Hematopoietic multipotent progenitor cell treated with erythropoietin and hydrocortisone succinate and interleukin-3 and kit ligand, for 6 days (in vitro differentiated cells): ENCODE measurements at regions not wholly inside any gene's neighbourhood (a gene's known extent, or its start where the extent isn't known, plus 50 kb on each side); places are given as distances from the start of the nearest gene placed in this dataset.
"Not testable (repeated sequence)": the region's sequence is repeated elsewhere in the genome, so short reads cannot be mapped to it uniquely, and the experiment has no call there.

Experiments
- DNase-seq: peaks from one replicate; pipeline ENCODE4 v3.0.0-alpha.2; 2015

GRCh38 chr4:14399848-14400247 lies 602.4 kb upstream of the CPEB2 start:
- no peak for DNase-seq

GRCh38 chr4:14400307-14400706 lies 602.0 kb upstream of the CPEB2 start:
- DNase-seq: peak; percentile 10

GRCh38 chr4:14403132-14403531 lies 599.1 kb upstream of the CPEB2 start:
- no peak for DNase-seq

- no peak for DNase-seq
Observed at GRCh38 chr4:14404730-14405129, 597.6 kb upstream of the CPEB2 start.

- DNase-seq: no peak
Observed at GRCh38 chr4:14410516-14410915, 591.8 kb upstream of the CPEB2 start.

GRCh38 chr4:14415146-14415545 lies 587.1 kb upstream of the CPEB2 start:
- DNase-seq: peak; percentile 20

- no peak for DNase-seq
Observed at GRCh38 chr4:14419516-14419915, 582.8 kb upstream of the CPEB2 start.

- DNase-seq: not testable (repeated sequence)
Observed at GRCh38 chr4:14426297-14426696, 576.0 kb upstream of the CPEB2 start.

- DNase-seq: no peak
Observed at GRCh38 chr4:14428125-14428524, 574.2 kb upstream of the CPEB2 start.

- no peak for DNase-seq
Observed at GRCh38 chr4:14431155-14432134, 570.8 kb upstream of the CPEB2 start.

GRCh38 chr4:14434483-14434882 lies 567.8 kb upstream of the CPEB2 start:
- DNase-seq: no peak

GRCh38 chr4:14434916-14435315 lies 567.4 kb upstream of the CPEB2 start:
- no peak for DNase-seq

- DNase-seq: no peak
Observed at GRCh38 chr4:14441561-14441960, 560.7 kb upstream of the CPEB2 start.

GRCh38 chr4:14445882-14446281 lies 556.4 kb upstream of the CPEB2 start:
- no peak for DNase-seq

GRCh38 chr4:14446311-14446710 lies 556.0 kb upstream of the CPEB2 start:
- DNase-seq: peak; percentile 2

GRCh38 chr4:14446904-14447303 lies 555.4 kb upstream of the CPEB2 start:
- DNase-seq: no peak

GRCh38 chr4:14449308-14449707 lies 553.0 kb upstream of the CPEB2 start:
- no peak for DNase-seq

GRCh38 chr4:14452001-14452400 lies 550.3 kb upstream of the CPEB2 start:
- DNase-seq: no peak

- DNase-seq: no peak
Observed at GRCh38 chr4:14452764-14453163, 549.5 kb upstream of the CPEB2 start.

GRCh38 chr4:14458463-14458862 lies 543.8 kb upstream of the CPEB2 start:
- DNase-seq: no peak

GRCh38 chr4:14465057-14465456 lies 537.2 kb upstream of the CPEB2 start:
- DNase-seq: no peak

- no peak for DNase-seq
Observed at GRCh38 chr4:14465507-14465906, 536.8 kb upstream of the CPEB2 start.

- no peak for DNase-seq
Observed at GRCh38 chr4:14478504-14478903, 523.8 kb upstream of the CPEB2 start.

GRCh38 chr4:14496408-14496807 lies 505.9 kb upstream of the CPEB2 start:
- no peak for DNase-seq

GRCh38 chr4:14496969-14497368 lies 505.3 kb upstream of the CPEB2 start:
- no peak for DNase-seq
